GM19452 (cell line): ENCODE measurements at regions not wholly inside any gene's neighbourhood (a gene's known extent, or its start where the extent isn't known, plus 50 kb on each side); places are given as distances from the start of the nearest gene placed in this dataset.
"Not testable (repeated sequence)": the region's sequence is repeated elsewhere in the genome, so short reads cannot be mapped to it uniquely, and the experiment has no call there.

Experiments
- ATAC-seq: cut with Tn5 transposase; IDR thresholded peaks from one replicate; pipeline ENCODE4 v1.9.1; 2021; ENCODE audit not compliant: unreplicated experiment

- ATAC-seq, result no peak
Measured at GRCh38 chr5:66234241-66234640, 90.1 kb downstream of the SREK1 start.

- ATAC-seq, result no peak
Measured at GRCh38 chr5:66238435-66238834, 94.3 kb downstream of the SREK1 start.

DNA sequence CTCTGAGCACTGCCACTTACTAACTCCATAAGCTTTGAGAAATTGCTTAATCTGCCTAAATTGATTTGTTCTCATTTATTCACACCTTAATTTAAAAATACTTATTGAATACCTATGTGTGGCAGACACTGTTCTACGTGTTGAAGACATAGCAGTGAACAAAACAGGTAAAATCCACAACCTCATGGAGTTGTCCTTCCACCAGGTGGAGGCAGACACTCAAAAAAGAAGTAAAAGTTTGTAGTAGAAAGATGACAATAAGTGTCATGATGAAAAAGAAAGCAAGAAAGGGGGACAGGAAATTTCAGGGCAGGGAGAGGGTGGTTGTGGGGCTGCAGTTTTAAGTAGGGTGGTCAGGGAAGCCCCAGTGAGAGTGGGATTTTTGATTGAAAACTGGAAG, 94.9 kb downstream of the SREK1 start:
- ATAC-seq, result no peak

- ATAC-seq, result no peak
Measured at GRCh38 chr5:66241136-66241825, 97.2 kb downstream of the SREK1 start.

DNA sequence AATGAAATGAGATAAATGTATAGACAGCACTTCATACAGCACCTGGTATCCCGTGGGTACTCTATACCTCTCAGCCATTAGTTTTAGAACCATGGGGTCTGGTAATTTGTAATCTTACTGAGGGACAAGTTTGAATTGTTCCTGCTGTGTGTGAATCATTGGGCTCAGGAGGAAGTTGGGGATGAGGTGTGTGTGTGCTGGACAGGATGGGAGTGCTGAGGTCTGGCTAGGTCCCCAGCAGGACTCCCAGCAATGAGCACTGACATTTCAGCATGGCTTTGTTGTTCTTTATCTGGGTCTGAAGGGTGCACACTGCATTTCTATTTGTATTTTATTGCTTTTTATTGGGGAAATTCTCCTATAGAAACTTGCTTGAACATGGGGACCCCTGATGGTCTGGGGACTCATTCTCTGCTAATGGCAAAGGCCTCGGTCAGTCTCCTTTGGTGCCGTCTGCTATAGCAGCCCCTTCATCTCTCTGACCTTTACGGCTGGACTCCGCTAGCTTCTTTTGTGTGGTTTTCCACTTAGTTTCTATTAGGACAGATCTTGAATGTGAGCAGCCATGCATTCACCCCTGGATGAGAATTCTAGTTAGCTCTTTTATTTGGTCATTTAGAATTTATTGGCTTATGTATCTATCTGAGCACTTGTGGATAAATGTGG, 98.1 kb downstream of the SREK1 start:
- ATAC-seq, result no peak

DNA sequence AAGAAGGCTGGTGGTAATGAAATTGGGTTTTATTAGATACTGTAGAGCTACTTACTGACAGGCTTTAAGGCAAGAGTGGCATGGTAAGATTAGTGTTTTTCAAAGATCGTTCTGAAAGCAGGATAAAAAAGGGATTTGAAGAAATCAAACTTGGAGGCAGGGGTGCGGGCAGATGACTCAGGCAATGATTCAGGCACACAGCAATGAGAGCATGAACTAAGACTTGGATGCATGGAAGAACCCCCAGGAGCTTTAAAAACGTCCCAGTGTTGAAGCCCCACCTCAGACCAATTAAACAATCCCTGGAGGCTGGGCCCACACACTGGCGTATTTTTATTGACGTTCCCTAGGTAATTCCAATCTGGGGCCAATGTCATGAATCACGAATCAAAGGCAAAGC, 102.5 kb downstream of the SREK1 start:
- ATAC-seq, result no peak

DNA sequence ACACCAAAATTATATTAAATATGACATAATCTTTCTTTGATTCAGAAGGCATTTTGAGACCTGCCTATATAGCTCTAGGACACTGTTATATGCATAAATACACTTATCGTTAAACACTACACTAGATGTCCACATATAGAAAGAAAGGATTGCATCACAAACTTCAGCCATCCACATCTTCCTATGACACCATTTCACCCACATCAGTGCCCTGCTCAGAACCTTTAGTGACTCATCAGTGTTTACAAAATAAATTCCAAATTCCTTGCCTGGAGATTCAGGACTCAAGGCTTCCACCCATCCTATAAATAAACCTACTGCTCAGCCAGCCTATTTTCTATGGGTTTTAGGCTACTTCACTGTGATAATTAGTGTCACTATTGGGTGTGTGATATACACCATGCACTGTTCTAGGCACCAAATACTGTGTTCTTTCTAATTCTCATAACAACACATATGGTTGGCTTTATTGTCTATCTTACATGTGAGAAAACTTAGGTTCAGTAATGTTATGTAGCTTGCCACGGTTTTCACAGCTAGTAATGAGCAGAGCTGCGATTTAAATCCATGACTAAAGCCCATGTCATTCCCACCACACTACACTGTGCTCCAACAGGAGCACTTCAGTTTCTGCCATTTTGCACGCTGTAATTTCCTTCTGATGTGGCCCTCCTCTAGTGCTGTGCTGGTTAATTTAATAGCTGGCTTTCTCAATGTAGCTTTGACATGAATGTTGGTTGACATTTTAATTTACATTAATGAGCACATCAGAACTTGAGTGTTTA, 103.3 kb downstream of the SREK1 start:
- ATAC-seq, result no peak

DNA sequence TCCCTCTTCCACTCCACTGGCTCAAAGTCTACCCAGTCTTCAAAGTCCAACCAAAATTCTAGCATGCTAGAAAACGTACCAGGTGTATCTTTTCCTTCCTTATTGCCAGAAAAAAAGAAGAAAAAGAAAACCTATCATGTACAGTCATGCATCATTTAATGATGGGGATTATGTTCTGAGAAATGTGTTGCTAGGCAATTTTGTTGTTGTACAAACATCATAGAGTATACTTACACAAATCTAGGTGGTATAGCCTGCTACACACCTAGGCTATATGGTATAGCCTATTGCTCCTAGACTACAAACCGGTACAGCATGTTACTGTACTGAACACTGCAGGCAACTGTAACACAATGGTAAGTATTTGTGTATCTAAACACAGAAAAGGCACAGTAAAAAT, 104.8 kb downstream of the SREK1 start:
- no peak for ATAC-seq

DNA sequence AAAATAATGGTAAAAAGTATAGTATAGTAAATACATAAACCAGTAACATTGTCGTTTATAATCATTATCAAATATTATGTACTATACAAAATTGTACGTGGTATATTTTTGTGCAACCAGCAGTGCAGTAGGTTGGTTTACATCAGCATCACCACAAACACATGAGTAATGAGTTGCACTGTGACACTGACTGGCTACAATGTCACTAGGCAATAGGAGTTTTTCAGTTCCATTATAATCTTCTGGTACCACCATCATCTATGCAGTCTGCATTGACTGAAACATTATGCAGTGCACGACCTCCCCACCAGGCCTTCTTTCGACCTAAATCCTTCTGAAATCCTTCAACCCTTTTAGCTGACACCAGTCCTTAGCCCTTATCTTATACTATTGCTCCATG, 105.8 kb downstream of the SREK1 start:
- ATAC-seq, result no peak

GRCh38 chr5:66252849-66253248, 108.7 kb downstream of the SREK1 start:
- no peak for ATAC-seq

GRCh38 chr5:66255714-66256113, 111.6 kb downstream of the SREK1 start:
- ATAC-seq, result no peak

GRCh38 chr5:66273121-66273520, 129.0 kb downstream of the SREK1 start:
- ATAC-seq, result no peak

DNA sequence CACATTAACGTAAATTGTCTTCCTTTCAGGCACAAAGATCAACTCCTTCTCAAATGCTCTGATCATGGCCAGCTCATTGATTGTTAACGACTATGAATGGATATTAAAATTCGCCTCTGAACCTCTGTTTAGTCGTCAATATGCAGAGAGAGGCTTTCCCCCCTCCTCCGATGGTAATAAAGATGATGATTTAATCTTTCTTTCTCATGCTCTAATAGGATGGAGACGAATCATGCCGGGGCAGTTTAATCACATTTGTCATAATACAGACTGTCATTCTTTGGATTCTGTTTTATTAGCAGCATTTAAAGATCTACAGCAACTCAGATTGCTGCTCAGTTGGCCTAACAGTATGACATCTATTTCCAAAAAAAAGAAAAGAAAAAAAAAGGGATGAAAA, 132.9 kb downstream of the SREK1 start:
- ATAC-seq, result no peak

DNA sequence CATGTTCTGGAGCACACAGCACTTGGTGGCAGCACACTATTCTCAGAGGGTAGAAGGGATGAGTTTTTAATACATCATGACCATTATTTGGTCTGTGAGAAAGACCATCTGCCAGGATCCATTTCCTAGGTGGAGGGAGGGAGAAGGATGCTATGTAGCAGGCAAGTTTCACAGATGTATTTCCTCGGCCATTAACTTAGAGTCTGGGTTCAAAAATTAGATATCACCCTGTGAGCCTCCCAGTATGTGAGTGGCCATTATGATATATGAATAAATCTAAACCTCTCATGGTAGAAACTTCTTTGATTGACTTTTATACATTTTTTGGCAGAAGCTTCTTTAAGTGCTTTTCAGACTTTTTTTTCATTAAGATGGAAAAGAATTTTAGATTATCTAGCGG, 133.9 kb downstream of the SREK1 start:
- ATAC-seq, result no peak

DNA sequence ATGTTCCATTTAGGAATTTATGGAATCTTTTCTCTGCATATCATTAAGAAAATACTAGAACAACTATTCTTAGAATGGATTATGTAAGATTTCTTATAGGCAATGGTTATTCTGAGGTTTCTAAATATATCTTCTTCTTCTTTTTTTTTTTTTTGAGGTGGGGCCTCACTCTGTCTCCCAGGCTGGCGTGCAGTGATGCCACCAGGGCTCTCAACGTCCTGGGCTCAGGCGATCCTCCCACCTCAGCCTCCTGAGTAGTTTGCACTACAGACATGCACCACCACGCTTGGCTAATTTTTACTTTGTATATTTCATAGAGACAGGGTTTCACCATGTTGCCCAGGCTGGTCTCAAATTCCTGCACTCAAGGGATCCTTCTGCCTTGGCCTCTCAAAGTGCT, 137.2 kb downstream of the SREK1 start:
- no peak for ATAC-seq

DNA sequence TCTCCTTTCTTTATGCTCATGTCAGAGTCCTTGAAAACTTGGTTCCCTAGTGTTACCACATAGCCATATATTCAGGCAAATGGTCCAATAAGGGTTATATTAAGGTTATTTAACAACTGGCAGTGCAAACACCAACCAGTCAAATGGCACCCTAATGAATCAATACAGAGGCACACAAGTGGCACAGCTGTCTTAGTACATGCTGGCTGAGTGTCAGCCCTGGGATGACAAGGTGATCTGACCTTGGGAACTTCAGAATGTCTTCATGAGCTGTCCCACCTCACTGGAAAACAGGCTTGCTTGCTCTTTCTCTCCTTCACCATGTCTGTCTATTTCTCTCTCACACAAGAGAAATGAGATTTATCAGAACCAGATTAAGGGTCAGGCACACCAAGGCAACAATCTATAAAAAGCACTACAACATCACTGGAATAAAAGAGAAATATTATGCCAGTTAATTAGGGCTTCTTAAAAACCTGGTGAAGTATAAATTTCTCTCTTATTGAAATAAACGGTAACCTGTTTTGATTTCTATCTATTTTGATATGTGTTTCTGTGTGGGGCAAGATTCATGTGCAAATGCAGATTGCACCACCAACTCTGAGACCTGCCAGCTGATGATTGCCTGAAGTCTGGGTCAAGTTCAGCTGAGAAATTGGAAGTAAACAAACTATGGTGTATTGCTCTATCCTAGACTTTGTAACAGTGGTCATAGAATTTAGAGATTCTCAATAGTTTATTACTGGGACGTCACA, 140.7 kb downstream of the SREK1 start:
- ATAC-seq, result no peak

DNA sequence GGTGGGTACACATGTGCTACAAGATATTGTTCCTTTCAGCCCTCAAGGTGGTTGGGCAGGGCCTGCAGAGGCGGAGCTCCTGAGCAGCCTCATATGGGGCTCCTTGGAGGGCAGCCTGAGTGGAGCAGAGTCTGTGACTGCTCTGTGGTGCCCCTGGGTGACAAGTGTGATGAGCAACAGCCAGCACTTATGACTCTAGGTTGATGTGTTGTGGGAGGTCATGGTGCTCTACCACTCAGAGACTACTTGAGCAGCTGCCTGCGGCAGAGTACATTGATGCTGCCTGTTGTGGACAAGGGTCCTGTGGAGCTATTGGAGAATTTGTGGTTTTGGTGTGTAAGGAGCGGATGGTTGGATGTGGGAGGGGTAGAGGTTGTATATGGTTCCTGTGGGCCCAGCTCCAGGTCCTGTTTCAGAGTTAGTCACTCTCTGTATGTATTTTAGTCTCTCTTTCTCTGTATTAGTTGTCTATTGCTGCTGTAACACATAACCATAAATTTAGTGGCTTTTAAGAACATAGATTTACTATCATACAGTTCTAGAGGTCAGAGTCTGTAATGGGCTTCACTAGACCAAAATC, 141.3 kb downstream of the SREK1 start:
- no peak for ATAC-seq

DNA sequence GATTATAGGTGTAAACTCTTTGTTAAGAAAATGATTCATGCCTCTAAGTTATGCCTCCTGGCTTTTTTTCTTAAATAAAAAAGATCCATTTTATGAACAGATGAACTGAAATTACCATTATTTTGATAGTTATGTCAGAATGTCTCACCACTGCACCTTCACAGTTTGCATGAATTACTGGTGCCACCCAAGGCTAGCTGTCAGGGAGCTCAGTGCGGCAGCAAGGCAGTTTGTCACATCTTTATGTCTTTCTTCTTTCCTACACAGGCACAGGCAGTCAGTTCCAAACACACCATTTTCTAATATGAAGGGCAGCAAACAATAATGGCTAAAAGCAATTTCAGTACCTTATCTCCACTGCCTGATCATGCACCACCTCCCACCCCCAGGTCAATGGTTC, 147.7 kb downstream of the SREK1 start:
- no peak for ATAC-seq

GRCh38 chr5:66293851-66294250, 149.8 kb downstream of the SREK1 start:
- not testable (repeated sequence) for ATAC-seq

- ATAC-seq, result no peak
Measured at GRCh38 chr5:66299463-66299862, 155.4 kb downstream of the SREK1 start.

DNA sequence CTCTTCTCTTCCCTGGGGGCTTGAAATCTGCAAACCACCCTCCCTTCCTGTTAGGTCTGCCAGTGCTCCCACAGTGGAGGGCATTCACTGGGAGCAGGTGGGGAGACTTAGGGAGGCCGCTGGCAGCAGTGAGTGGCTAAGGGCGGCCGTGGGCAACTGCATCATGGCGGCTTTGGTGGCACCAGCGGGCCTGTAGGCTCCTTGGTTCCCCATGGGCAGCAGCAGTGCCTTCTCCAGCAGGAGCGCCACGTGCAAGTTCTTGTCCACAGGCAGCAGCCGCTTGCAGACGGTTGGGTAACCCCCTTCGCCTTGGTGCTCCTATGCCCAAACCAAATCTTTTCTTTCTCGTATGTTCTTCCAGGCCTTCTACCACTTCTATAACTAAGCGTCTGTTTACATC, 158.2 kb downstream of the SREK1 start:
- no peak for ATAC-seq
